ACHN (cell line): ENCODE measurements at regions not wholly inside any gene's neighbourhood (a gene's known extent, or its start where the extent isn't known, plus 50 kb on each side); places are given as distances from the start of the nearest gene placed in this dataset.
A peak's percentile ranks its signal among the peaks of the same experiment; 100 is the strongest.
"Not testable (repeated sequence)": the region's sequence is repeated elsewhere in the genome, so short reads cannot be mapped to it uniquely, and the experiment has no call there.

Experiments
- DNase-seq: peaks from one replicate; pipeline ENCODE4 v3.0.0-alpha.2; 2015
- in situ Hi-C: cut with HindIII; loops from 2 replicates; pipeline ENCODE4 v1.10.0; 2017; ENCODE audit warnings: low sequenced_read_pairs, low pct_ligation_motif_present, low pct_unique_long_range_greater_than_20kb

- no peak for DNase-seq
- in situ Hi-C loops: no loop called here
Observed at GRCh38 chr17:31798205-31798724, 60.8 kb downstream of the COPRS start.

GRCh38 chr17:31795941-31796340, 63.1 kb downstream of the COPRS start:
- in situ Hi-C loops, DNase-seq: not testable (repeated sequence)

GRCh38 chr17:31794111-31794510, 64.9 kb downstream of the COPRS start:
- in situ Hi-C loops: no loop called here

GRCh38 chr17:31793634-31794033, 65.4 kb downstream of the COPRS start:
- in situ Hi-C loops, DNase-seq: not testable (repeated sequence)

More at GRCh38 chr17:31794111-31794510, 64.9 kb downstream of the COPRS start:
- no peak for DNase-seq

- no peak for DNase-seq
- in situ Hi-C loops: no loop called here
Observed at GRCh38 chr17:31792007-31792585, 66.9 kb downstream of the COPRS start.

GRCh38 chr17:31789707-31790505, 69.1 kb downstream of the COPRS start:
- in situ Hi-C loops: no loop called here
- DNase-seq: no peak

GRCh38 chr17:31788956-31789355, 70.1 kb downstream of the COPRS start:
- DNase-seq: no peak

GRCh38 chr17:31788571-31788946, 70.5 kb downstream of the COPRS start:
- no peak for DNase-seq
- in situ Hi-C loops: no loop called here

More at GRCh38 chr17:31788956-31789355, 70.1 kb downstream of the COPRS start:
- in situ Hi-C loops: no loop called here

- in situ Hi-C loops: no loop called here
Observed at GRCh38 chr17:31787857-31788570, 71.0 kb downstream of the COPRS start.

GRCh38 chr17:31786796-31787481, 72.1 kb downstream of the COPRS start:
- in situ Hi-C loops: no loop called here
- no peak for DNase-seq

More at GRCh38 chr17:31787857-31788570, 71.0 kb downstream of the COPRS start:
- peak; percentile 38 for DNase-seq

GRCh38 chr17:31780483-31780882, 78.6 kb downstream of the COPRS start:
- in situ Hi-C loops: no loop called here
- DNase-seq: no peak

GRCh38 chr17:31778523-31778922, 80.5 kb downstream of the COPRS start:
- in situ Hi-C loops: no loop called here
- peak; percentile 27 for DNase-seq

- DNase-seq, in situ Hi-C loops: not testable (repeated sequence)
Observed at GRCh38 chr17:31771328-31771727, 87.7 kb downstream of the COPRS start.

GRCh38 chr17:31770501-31770900, 88.5 kb downstream of the COPRS start:
- in situ Hi-C loops, DNase-seq: not testable (repeated sequence)

GRCh38 chr17:31761836-31762510, 97.1 kb downstream of the COPRS start:
- DNase-seq, in situ Hi-C loops: not testable (repeated sequence)

- no peak for DNase-seq
- in situ Hi-C loops: no loop called here
Observed at GRCh38 chr17:31758646-31759045, 100.4 kb downstream of the COPRS start.

- DNase-seq: no peak
- in situ Hi-C loops: no loop called here
Observed at GRCh38 chr17:31757097-31757496, 101.9 kb downstream of the COPRS start.
